H1 (cell line): ENCODE measurements at regions not wholly inside any gene's neighbourhood (a gene's known extent, or its start where the extent isn't known, plus 50 kb on each side); places are given as distances from the start of the nearest gene placed in this dataset.

ENCODE experiments used
- ATF2 ChIP-seq: IDR thresholded peaks from 2 replicates; pipeline ENCODE4 v1.6.1; 2012; ENCODE audit warnings: low read length, inconsistent platforms
- BCL11A ChIP-seq, 2 experiments: IDR thresholded peaks; one replicate each; pipeline ENCODE4 v1.6.1; 2011; ENCODE audit warnings: low read depth in 2 of 2, low read length in 2 of 2, mild to moderate bottlenecking in 2 of 2
- CREB1 ChIP-seq: IDR thresholded peaks from 2 replicates; pipeline ENCODE4 v1.6.1; 2012; ENCODE audit warnings: inconsistent platforms
- CTCF ChIP-seq, 3 experiments: IDR thresholded peaks; 1 replicate in 2 of 3; 2 replicates in 1 of 3; pipeline versions ENCODE4 v1.5.1 to v1.6.1; 2011; ENCODE audit warnings: low read length in 3 of 3, mild to moderate bottlenecking in 3 of 3, inconsistent platforms in 2 of 3, low read depth in 1 of 3, moderate library complexity in 1 of 3; ENCODE audit not compliant: insufficient read depth in 1 of 3; ENCODE audit errors: control extremely low read depth in 1 of 3
- EP300 ChIP-seq, 2 experiments: IDR thresholded peaks; 1 replicate in 1 of 2; 2 replicates in 1 of 2; pipeline ENCODE4 v1.6.1; 2011 to 2012; ENCODE audit warnings: low read depth in 2 of 2, low read length in 2 of 2, mild to moderate bottlenecking in 2 of 2, borderline replicate concordance in 1 of 2, inconsistent platforms in 1 of 2, moderate library complexity in 1 of 2
- GABPA ChIP-seq: IDR thresholded peaks from 2 replicates; pipeline ENCODE4 v1.6.1; 2011; ENCODE audit warnings: mild to moderate bottlenecking, low read length, moderate library complexity, borderline replicate concordance; ENCODE audit not compliant: insufficient read depth
- JUND ChIP-seq: IDR thresholded peaks from 2 replicates; pipeline ENCODE4 v1.6.1; 2011; ENCODE audit warnings: mild to moderate bottlenecking, improper control_type of control experiment, low read length
- RAD21 ChIP-seq, 2 experiments: IDR thresholded peaks in 1 of 2; conservative IDR thresholded peaks in 1 of 2; 2 replicates each; pipeline ENCODE4 v1.6.1; 2011; ENCODE audit warnings: low read depth in 2 of 2, low read length in 2 of 2, improper control_type of control experiment in 1 of 2, inconsistent platforms in 1 of 2, mild to moderate bottlenecking in 1 of 2, moderate library complexity in 1 of 2
- RBBP5 ChIP-seq: IDR thresholded peaks from 2 replicates; pipeline ENCODE4 v1.7.1; 2012; ENCODE audit warnings: low read depth, mild to moderate bottlenecking, inconsistent platforms, low read length, moderate library complexity, borderline replicate concordance
- SIN3A ChIP-seq, 2 experiments: IDR thresholded peaks in 1 of 2; conservative IDR thresholded peaks in 1 of 2; 2 replicates each; pipeline ENCODE4 v1.6.1; 2011 to 2012; ENCODE audit warnings: low read length in 2 of 2, improper control_type of control experiment in 1 of 2, low read depth in 1 of 2, mild to moderate bottlenecking in 1 of 2

GRCh38 chr6:138013959-138014358, 93.3 kb downstream of the PERP start:
- TF ChIP-seq CREB1 (no peak), CTCF (IDR thresholded peaks at IDR 0.05; ENCODE audit: control extremely low read depth in 1 of 3, insufficient read depth in 1 of 3, low read depth in 1 of 3, low read length in 3 of 3) (no peak), ATF2 (no peak), RBBP5 (no peak), GABPA (no peak), SIN3A (conservative IDR thresholded peaks at IDR 0.05 in 1 of 2, IDR thresholded peaks at IDR 0.05 in 1 of 2; ENCODE audit: low read depth in 1 of 2, low read length in 2 of 2) (no peak), JUND (no peak), RAD21 (IDR thresholded peaks at IDR 0.05 in 1 of 2, conservative IDR thresholded peaks at IDR 0.05 in 1 of 2; ENCODE audit: low read depth in 2 of 2, low read length in 2 of 2) (no peak), BCL11A (IDR thresholded peaks at IDR 0.05; ENCODE audit: low read depth in 2 of 2, low read length in 2 of 2) (no peak), EP300 (IDR thresholded peaks at IDR 0.05; ENCODE audit: borderline replicate concordance in 1 of 2, low read depth in 2 of 2, low read length in 2 of 2) (no peak)
